OCI-LY7 (cell line): ENCODE measurements at regions not wholly inside any gene's neighbourhood (a gene's known extent, or its start where the extent isn't known, plus 50 kb on each side); places are given as distances from the start of the nearest gene placed in this dataset.

ENCODE experiments used
- BruUV-seq: library from RNA; stranded (reverse); fragments of 400-500 nt; replicated peaks from 2 replicates; lab custom pipeline; 2021; lab: Mats Ljungman, UMichigan
- CTCF ChIA-PET: fragments of 300-600 bp; sonication (Branson Sonifier 250); formaldehyde crosslinking; loops from one replicate; lab custom pipeline; 2022; ENCODE audit warnings: antibody characterized with exemption; ENCODE audit not compliant: unreplicated experiment; lab: Charles Lee
- POLR2A ChIA-PET: fragments of 300-600 bp; sonication (Branson Sonifier 250); formaldehyde crosslinking; loops from one replicate; lab custom pipeline; 2022; ENCODE audit warnings: antibody characterized with exemption; lab: Charles Lee
- DNase-seq: peaks from one replicate; pipeline ENCODE4 v3.0.0-alpha.2; 2015; ENCODE audit warnings: low spot score
- H2AFZ ChIP-seq: fragments of 200-600 bp; sonication (generic), shearing (Covaris generic); 2 replicates; pipeline ENCODE4 v1.6.1; 2014; ENCODE audit warnings: mild to moderate bottlenecking, antibody characterized with exemption, low read length, moderate library complexity
- H3K27ac ChIP-seq: fragments of 200-600 bp; sonication (generic); 2 replicates; pipeline ENCODE4 v1.5.1; 2014; ENCODE audit warnings: mixed run types, low read depth, mild to moderate bottlenecking, moderate library complexity, low read length, inconsistent platforms; ENCODE audit not compliant: poor library complexity, severe bottlenecking
- H3K36me3 ChIP-seq: fragments of 200-600 bp; sonication (generic); 2 replicates; pipeline ENCODE4 v1.6.1; 2014; ENCODE audit warnings: mild to moderate bottlenecking, antibody characterized with exemption, low read length, moderate library complexity, mixed read lengths; ENCODE audit not compliant: insufficient read depth
- H3K4me1 ChIP-seq: fragments of 200-600 bp; sonication (generic); 2 replicates; pipeline ENCODE4 v1.5.1; 2014; ENCODE audit warnings: mild to moderate bottlenecking, low read length; ENCODE audit not compliant: insufficient read depth, poor library complexity, severe bottlenecking
- H3K4me2 ChIP-seq: fragments of 200-600 bp; sonication (generic); 2 replicates; pipeline ENCODE4 v1.6.1; 2014; ENCODE audit warnings: mild to moderate bottlenecking, low read length
- H3K4me3 ChIP-seq: fragments of 200-600 bp; sonication (generic); 2 replicates; pipeline ENCODE4 v1.5.1; 2014; ENCODE audit warnings: mild to moderate bottlenecking, low read depth, low read length; ENCODE audit not compliant: poor library complexity, severe bottlenecking
- H3K79me2 ChIP-seq: fragments of 200-600 bp; sonication (generic); 2 replicates; pipeline ENCODE4 v1.6.1; 2016; ENCODE audit warnings: low read depth, mild to moderate bottlenecking, low read length, moderate library complexity, mixed read lengths; ENCODE audit not compliant: insufficient read depth
- H3K9me2 ChIP-seq: fragments of 200-600 bp; sonication (generic); 2 replicates; pipeline ENCODE4 v1.6.1; 2016; ENCODE audit warnings: mild to moderate bottlenecking, low read length, mixed read lengths; ENCODE audit not compliant: insufficient read depth
- H3K9me3 ChIP-seq: fragments of 200-600 bp; sonication (generic); 2 replicates; pipeline ENCODE4 v1.6.1; 2014; ENCODE audit warnings: mild to moderate bottlenecking, mixed run types, low read length, mixed read lengths
- H4K20me1 ChIP-seq: fragments of 200-600 bp; sonication (generic); 2 replicates; pipeline ENCODE4 v1.6.1; 2014; ENCODE audit warnings: mild to moderate bottlenecking, antibody characterized with exemption, low read length, moderate library complexity, mixed read lengths; ENCODE audit not compliant: insufficient read depth
- CTCF ChIP-seq: fragments of 200-600 bp; sonication (generic); conservative IDR thresholded peaks from 2 replicates; pipeline ENCODE4 v1.5.1; 2014; ENCODE audit warnings: mild to moderate bottlenecking, antibody characterized with exemption, low read length, moderate library complexity, mixed read lengths
- EZH2phosphoT487 ChIP-seq: fragments of 200-600 bp; sonication (generic); IDR thresholded peaks from 2 replicates; pipeline ENCODE4 v1.6.1; 2018; ENCODE audit warnings: low read depth, borderline replicate concordance, mild to moderate bottlenecking, mixed run types, antibody characterized with exemption, low read length, moderate library complexity, mixed read lengths
- intact Hi-C: fragments of 100-400 bp; cut with micrococcal nuclease; formaldehyde crosslinking; loops from one replicate; pipeline ENCODE4 v1.10.0; 2022; ENCODE audit not compliant: unreplicated experiment

GRCh38 chr20:62527781-62528180 lies 52.0 kb upstream of the GATA5 start:
- CTCF ChIA-PET: no interaction called here
- H3K79me2 ChIP-seq: no peaks in the 10 kb centered on the region
- no peak overlapping the region for H3K4me3 ChIP-seq
- POLR2A ChIA-PET: no interaction called here
- no peak overlapping the region for H3K27ac ChIP-seq
- H3K4me1 ChIP-seq: no peaks in the 10 kb centered on the region
- DNase-seq: no peak
- intact Hi-C loops: no loop called here
- no peaks in the 10 kb centered on the region for H3K36me3 ChIP-seq
- H3K4me2 ChIP-seq: no peak overlapping the region
- no peaks in the 10 kb centered on the region for H4K20me1 ChIP-seq
- H3K9me2 ChIP-seq: no peaks in the 10 kb centered on the region
- H3K9me3 ChIP-seq: no peaks in the 10 kb centered on the region
- no peak for TF ChIP-seq CTCF
- no peak for TF ChIP-seq EZH2phosphoT487
- H2AFZ ChIP-seq: no peak overlapping the region
- no TSS peak for BruUV-seq

GRCh38 chr20:62528983-62529891 lies 53.4 kb upstream of the GATA5 start:
- Histone ChIP-seq H4K20me1 (no peaks in the 10 kb centered on the region), H3K4me2 (no peak overlapping the region), H3K4me1 (no peaks in the 10 kb centered on the region), H3K4me3 (no peak overlapping the region), H3K27ac (no peak overlapping the region), H2AFZ (no peak overlapping the region), H3K79me2 (no peaks in the 10 kb centered on the region), H3K36me3 (no peaks in the 10 kb centered on the region), H3K9me3 (no peaks in the 10 kb centered on the region), H3K9me2 (no peaks in the 10 kb centered on the region)
- intact Hi-C loops: no loop called here
- DNase-seq: no peak
- POLR2A ChIA-PET: no interaction called here
- no TSS peak for BruUV-seq
- CTCF ChIA-PET: interaction anchor here (0.6 kb wide), 1 partner anchor 79 kb away, joined by 5 read pairs; no protein-coding TSS in a partner anchor
- no peak for TF ChIP-seq CTCF
- TF ChIP-seq EZH2phosphoT487: no peak
